ENCODE measurements at regions not wholly inside any gene's neighbourhood (a gene's known extent, or its start where the extent isn't known, plus 50 kb on each side); places are given as distances from the start of the nearest gene placed in this dataset.

DNA sequence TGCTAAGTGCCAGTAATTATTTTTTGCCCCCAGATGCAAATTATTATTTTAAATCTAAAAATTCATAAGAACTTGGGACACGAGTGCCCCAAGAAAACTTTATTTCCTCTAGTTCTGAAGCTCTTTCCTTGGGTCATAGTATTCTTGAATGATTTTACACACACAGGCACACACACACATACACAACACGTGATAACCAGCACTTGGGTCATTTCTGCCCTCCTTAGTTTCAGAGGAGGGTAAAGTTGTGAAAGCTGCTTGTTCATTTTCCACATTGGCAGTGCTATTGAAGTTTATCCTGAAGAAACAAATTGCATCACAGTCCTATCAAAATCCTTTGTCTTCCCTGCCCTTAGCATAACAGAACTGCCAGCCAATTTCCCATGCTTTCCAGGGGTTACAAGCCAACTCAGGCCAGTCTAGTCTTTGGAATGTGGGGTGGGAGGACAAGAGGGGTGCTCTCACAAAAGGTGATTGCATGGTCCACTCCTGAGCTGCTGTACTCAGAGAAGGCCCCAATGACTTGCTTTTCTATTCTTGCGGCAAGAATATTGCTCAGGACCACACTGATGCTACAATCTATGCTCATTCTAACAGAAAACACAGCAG, 98.5 kb upstream of the POGK start:
- TF ChIP-seq POLR2A (IDR thresholded peaks at IDR 0.05; ENCODE audit: low read depth, low read length): no peak
- TF ChIP-seq POU2F2 (IDR thresholded peaks at IDR 0.05; ENCODE audit: low read depth, low read length): no peak
- TF ChIP-seq SPI1 (IDR thresholded peaks at IDR 0.05; ENCODE audit: low read depth, low read length): no peak
- TF ChIP-seq TAF1 (IDR thresholded peaks at IDR 0.05; ENCODE audit: low read depth, low read length): no peak
- no peak for TF ChIP-seq POLR2AphosphoS5 (IDR thresholded peaks at IDR 0.05; ENCODE audit: low read depth, low read length)
- TF ChIP-seq PAX5 (IDR thresholded peaks at IDR 0.05; ENCODE audit: insufficient read depth, low read length, severe bottlenecking): no peak
